ENCODE measurements at regions not wholly inside any gene's neighbourhood (a gene's known extent, or its start where the extent isn't known, plus 50 kb on each side); places are given as distances from the start of the nearest gene placed in this dataset.
A peak's percentile ranks its signal among the peaks of the same experiment; 100 is the strongest.

GRCh38 chr4:137961051-137961438 lies 281.1 kb downstream of the SLC7A11 start:
- Histone ChIP-seq H3K4me3 (peak overlapping the region; percentile 37), H3K9me3 (ENCODE audit: low read depth) (no peaks in the 10 kb centered on the region), H3K4me1 (ENCODE audit: insufficient read depth) (peaks cover 46% of the 10 kb centered on the region), H4K20me1 (ENCODE audit: insufficient read depth) (no peaks in the 10 kb centered on the region), H3K79me2 (ENCODE audit: insufficient read depth) (no peaks in the 10 kb centered on the region), H3K36me3 (ENCODE audit: low read depth) (no peaks in the 10 kb centered on the region), H3F3A (ENCODE audit: insufficient read depth) (peaks cover 24% of the 10 kb centered on the region), H3K4me2 (ENCODE audit: unreplicated experiment) (peak overlapping the region; percentile 79), H2AFZ (0 out of 2 replicates have a peak overlapping the region, but pooled peaks have one; percentile 4), H3K27me3 (replicated peaks; ENCODE audit: insufficient read depth) (no peaks in the 10 kb centered on the region), H3K27ac (peak overlapping the region; percentile 84), H3K9me2 (ENCODE audit: insufficient read depth) (no peaks in the 10 kb centered on the region), H3K9ac (peak overlapping the region; percentile 42)
- in situ Hi-C loops (cut with MboI), result no loop called here
- TF ChIP-seq EZH2 (IDR thresholded peaks at IDR 0.05; ENCODE audit: insufficient read depth, poor library complexity, severe bottlenecking) (no peak), EZH2phosphoT487 (IDR thresholded peaks at IDR 0.05; ENCODE audit: insufficient read depth, low read depth) (no peak)
- peak; percentile 90 for DNase-seq

DNA sequence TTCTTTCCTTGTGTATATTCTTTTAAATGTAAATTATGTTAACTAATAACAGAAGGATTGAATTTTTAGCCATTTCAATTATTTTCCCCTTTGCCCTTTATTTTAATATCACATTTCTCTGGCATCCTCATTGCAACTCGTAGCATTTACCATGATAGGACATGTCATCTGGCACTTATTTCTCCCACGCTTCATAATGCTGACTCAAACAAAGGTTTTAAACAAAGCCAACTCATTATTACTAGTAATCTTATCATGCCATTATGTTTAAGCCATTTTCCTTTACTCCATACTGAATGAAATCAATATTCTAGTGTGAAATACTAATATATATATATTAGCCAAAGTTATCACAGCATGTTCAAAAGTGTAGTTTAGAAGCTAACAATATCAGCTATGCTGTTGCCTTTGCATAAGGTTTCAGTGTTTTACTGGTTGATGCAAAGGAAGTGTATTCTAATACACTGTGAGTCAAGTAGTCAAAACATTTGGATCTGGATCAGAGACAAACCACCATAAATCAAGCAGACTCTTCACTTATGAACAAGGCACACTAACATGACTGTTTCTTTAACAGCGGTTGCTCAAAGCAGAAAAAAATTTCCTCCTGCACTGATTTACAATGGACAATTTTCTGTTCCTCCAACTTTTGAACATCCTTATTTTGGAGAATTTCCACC lies 281.6 kb downstream of the SLC7A11 start:
- Histone ChIP-seq H3K36me3 (ENCODE audit: low read depth) (no peaks in the 10 kb centered on the region), H3K4me1 (ENCODE audit: insufficient read depth) (peaks cover 51% of the 10 kb centered on the region), H3K9ac (peak overlapping the region; percentile 42), H3K27me3 (replicated peaks; ENCODE audit: insufficient read depth) (no peaks in the 10 kb centered on the region), H2AFZ (0 out of 2 replicates have a peak overlapping the region, but pooled peaks have one; percentile 4), H3K9me3 (ENCODE audit: low read depth) (no peaks in the 10 kb centered on the region), H3K79me2 (ENCODE audit: insufficient read depth) (no peaks in the 10 kb centered on the region), H3K9me2 (ENCODE audit: insufficient read depth) (no peaks in the 10 kb centered on the region), H3K27ac (peak overlapping the region; percentile 84), H3F3A (ENCODE audit: insufficient read depth) (peaks cover 24% of the 10 kb centered on the region), H3K4me3 (peak overlapping the region; percentile 37), H3K4me2 (ENCODE audit: unreplicated experiment) (peak overlapping the region; percentile 79), H4K20me1 (ENCODE audit: insufficient read depth) (no peaks in the 10 kb centered on the region)
- TF ChIP-seq EZH2 (IDR thresholded peaks at IDR 0.05; ENCODE audit: insufficient read depth, poor library complexity, severe bottlenecking), result no peak
- no peak for TF ChIP-seq EZH2phosphoT487 (IDR thresholded peaks at IDR 0.05; ENCODE audit: insufficient read depth, low read depth)
- in situ Hi-C loops (cut with MboI), result no loop called here
- peak; percentile 79 for DNase-seq
- WGBS, 2 experiments (ENCODE audit: low coverage in 1 of 2, low lambda C conversion rate in 2 of 2, missing lambda C conversion rate in 2 of 2), result 0 to 2% methylated on average over 3 of the region's 3 CpGs

DNA sequence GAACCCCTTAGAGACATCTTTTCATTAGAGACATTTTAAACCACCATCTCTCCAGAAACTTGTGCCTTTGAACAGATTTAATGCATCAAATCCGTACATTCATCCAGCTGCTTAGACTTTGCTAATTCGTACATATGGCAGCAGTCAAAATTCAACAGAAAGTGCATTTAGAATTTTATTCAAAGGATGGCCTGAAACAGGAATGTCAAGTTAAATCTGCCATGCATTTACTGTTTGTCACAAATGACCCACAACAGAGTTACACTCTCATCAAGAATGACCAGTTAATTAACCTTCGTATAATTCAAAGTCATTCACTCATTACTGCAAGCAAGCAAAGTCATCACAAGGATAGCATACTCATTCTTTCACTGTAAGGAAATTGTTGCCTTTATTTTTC lies 284.3 kb downstream of the SLC7A11 start:
- Histone ChIP-seq H3K9ac (no peak overlapping the region), H3K27ac (no peak overlapping the region), H2AFZ (no peak overlapping the region), H3K4me1 (ENCODE audit: insufficient read depth) (peaks cover 53% of the 10 kb centered on the region), H3K9me3 (ENCODE audit: low read depth) (no peaks in the 10 kb centered on the region), H3K27me3 (replicated peaks; ENCODE audit: insufficient read depth) (no peaks in the 10 kb centered on the region), H3K4me2 (ENCODE audit: unreplicated experiment) (no peak overlapping the region), H3F3A (ENCODE audit: insufficient read depth) (peaks cover 24% of the 10 kb centered on the region), H4K20me1 (ENCODE audit: insufficient read depth) (no peaks in the 10 kb centered on the region), H3K9me2 (ENCODE audit: insufficient read depth) (no peaks in the 10 kb centered on the region), H3K4me3 (no peak overlapping the region), H3K79me2 (ENCODE audit: insufficient read depth) (no peaks in the 10 kb centered on the region), H3K36me3 (ENCODE audit: low read depth) (no peaks in the 10 kb centered on the region)
- in situ Hi-C loops (cut with MboI), result no loop called here
- no peak for TF ChIP-seq EZH2phosphoT487 (IDR thresholded peaks at IDR 0.05; ENCODE audit: insufficient read depth, low read depth)
- TF ChIP-seq EZH2 (IDR thresholded peaks at IDR 0.05; ENCODE audit: insufficient read depth, poor library complexity, severe bottlenecking), result no peak
- no peak for DNase-seq
- 90 to 94% methylated on average over 3 of the region's 3 CpGs for WGBS, 2 experiments (ENCODE audit: low coverage in 1 of 2, low lambda C conversion rate in 2 of 2, missing lambda C conversion rate in 2 of 2)

- H3K36me3 ChIP-seq (ENCODE audit: low read depth), result no peaks in the 10 kb centered on the region
- no peaks in the 10 kb centered on the region for H3K9me3 ChIP-seq (ENCODE audit: low read depth)
- peak; percentile 50 for DNase-seq
- H2AFZ ChIP-seq, result no peak overlapping the region
- H3K79me2 ChIP-seq (ENCODE audit: insufficient read depth), result no peaks in the 10 kb centered on the region
- TF ChIP-seq EZH2phosphoT487 (IDR thresholded peaks at IDR 0.05; ENCODE audit: insufficient read depth, low read depth) (0 out of 2 replicates have a peak, but pooled peaks have one; percentile 66), EZH2 (IDR thresholded peaks at IDR 0.05; ENCODE audit: insufficient read depth, poor library complexity, severe bottlenecking) (no peak)
- H3K9ac ChIP-seq, result no peak overlapping the region
- no peaks in the 10 kb centered on the region for H3K9me2 ChIP-seq (ENCODE audit: insufficient read depth)
- H3K4me1 ChIP-seq (ENCODE audit: insufficient read depth), result peaks cover 37% of the 10 kb centered on the region
- no peaks in the 10 kb centered on the region for H3K27me3 ChIP-seq (replicated peaks; ENCODE audit: insufficient read depth)
- H3K27ac ChIP-seq, result no peak overlapping the region
- WGBS, 2 experiments (ENCODE audit: low coverage in 1 of 2, low lambda C conversion rate in 2 of 2, missing lambda C conversion rate in 2 of 2), result 94 to 98% methylated on average over 2 of the region's 2 CpGs
- no peaks in the 10 kb centered on the region for H4K20me1 ChIP-seq (ENCODE audit: insufficient read depth)
- H3F3A ChIP-seq (ENCODE audit: insufficient read depth), result peaks cover 17% of the 10 kb centered on the region
- in situ Hi-C loops (cut with MboI), result no loop called here
- H3K4me3 ChIP-seq, result no peak overlapping the region
- H3K4me2 ChIP-seq (ENCODE audit: unreplicated experiment), result peak overlapping the region; percentile 25
These were observed 285.9 kb downstream of the SLC7A11 start for GRCh38 chr4:137956256-137956655.

Measured in GM23248 (cell line).